SK-N-SH (cell line): ENCODE measurements at regions not wholly inside any gene's neighbourhood (a gene's known extent, or its start where the extent isn't known, plus 50 kb on each side); places are given as distances from the start of the nearest gene placed in this dataset.

Experiments used
- CTCF ChIA-PET: fragments of 300-600, 350-600 bp; formaldehyde crosslinking; extraction: SDS; loops from one replicate; lab custom pipeline; 2021; lab: Yijun Ruan, JAX
- POLR2A ChIA-PET: fragments of 350-600 bp; sonication (Branson Sonifier 250); formaldehyde crosslinking; extraction: SDS; loops from one replicate; lab custom pipeline; 2020; ENCODE audit warnings: antibody characterized with exemption, inconsistent platforms; lab: Yijun Ruan, JAX
- DNase-seq: peaks from one replicate; pipeline ENCODE4 v3.0.0; 2012
- H2AFZ ChIP-seq: fragments of 200-600 bp; sonication (generic); 2 replicates; pipeline ENCODE4 v1.8.1; 2016; ENCODE audit warnings: antibody characterized with exemption, mild to moderate bottlenecking, low read depth
- H3F3A ChIP-seq: fragments of 200-600 bp; sonication (generic); replicated peaks from 2 replicates; pipeline ENCODE3; 2016; ENCODE audit warnings: antibody characterized with exemption, mild to moderate bottlenecking; ENCODE audit not compliant: insufficient read depth
- H3K27ac ChIP-seq, 2 experiments: fragments of 200-500 bp in 1 of 2; fragments of 200-600 bp in 1 of 2; sonication (Bioruptor generic) in 1 of 2; sonication (generic), shearing (Covaris generic) in 1 of 2; 2 replicates each; pipeline versions ENCODE4 v1.5.1 to v1.6.1; 2014 to 2016; ENCODE audit warnings: low read depth in 2 of 2, inconsistent platforms in 1 of 2, low read length in 1 of 2, mild to moderate bottlenecking in 1 of 2, mixed read lengths in 1 of 2
- H3K27me3 ChIP-seq: fragments of 200-600 bp; sonication (generic), shearing (Covaris generic); 2 replicates; pipeline ENCODE4 v1.6.1; 2016; ENCODE audit warnings: mixed run types; ENCODE audit not compliant: insufficient read depth
- H3K36me3 ChIP-seq, 2 experiments: fragments of 200-500 bp in 1 of 2; fragments of 200-600 bp in 1 of 2; sonication (Bioruptor generic) in 1 of 2; sonication (generic) in 1 of 2; replicated peaks in 1 of 2; 2 replicates each; pipeline versions ENCODE3 to v1.5.1; 2014 to 2016; ENCODE audit warnings: low read length in 1 of 2, mild to moderate bottlenecking in 1 of 2; ENCODE audit not compliant: insufficient read depth in 2 of 2, control insufficient read depth in 1 of 2
- H3K4me1 ChIP-seq, 2 experiments: fragments of 200-500 bp in 1 of 2; fragments of 200-600 bp in 1 of 2; sonication (Bioruptor generic) in 1 of 2; sonication (generic), shearing (Covaris generic) in 1 of 2; 2 replicates each; pipeline versions ENCODE4 v1.5.1 to v1.6.1; 2014 to 2016; ENCODE audit warnings: low read depth in 1 of 2, low read length in 1 of 2, mixed run types in 1 of 2; ENCODE audit not compliant: insufficient read depth in 2 of 2, control insufficient read depth in 1 of 2
- H3K4me2 ChIP-seq: fragments of 200-600 bp; sonication (generic), shearing (Covaris generic); 2 replicates; pipeline ENCODE4 v1.6.1; 2017; ENCODE audit warnings: mixed run types
- H3K4me3 ChIP-seq, 2 experiments: fragments of 200-500 bp in 1 of 2; fragments of 200-600 bp in 1 of 2; sonication (Bioruptor generic) in 1 of 2; sonication (generic), shearing (Covaris generic) in 1 of 2; 2 replicates each; pipeline versions ENCODE4 v1.5.1 to v1.8.1; 2014 to 2016; ENCODE audit warnings: low read depth in 2 of 2, inconsistent platforms in 1 of 2, low read length in 1 of 2, mild to moderate bottlenecking in 1 of 2, mixed read lengths in 1 of 2, moderate library complexity in 1 of 2
- H3K79me2 ChIP-seq: fragments of 200-600 bp; sonication (generic); 2 replicates; pipeline ENCODE4 v1.8.1; 2017; ENCODE audit warnings: mild to moderate bottlenecking; ENCODE audit not compliant: insufficient read depth
- H3K9ac ChIP-seq: fragments of 200-600 bp; sonication (generic); 2 replicates; pipeline ENCODE4 v1.6.1; 2017; ENCODE audit warnings: mixed run types
- H3K9me2 ChIP-seq: fragments of 200-600 bp; sonication (generic); 2 replicates; pipeline ENCODE4 v1.6.1; 2017; ENCODE audit warnings: mixed run types
- H3K9me3 ChIP-seq: fragments of 200-600 bp; sonication (generic); 2 replicates; pipeline ENCODE4 v1.6.1; 2017; ENCODE audit warnings: mixed run types, mild to moderate bottlenecking, moderate library complexity
- H4K20me1 ChIP-seq: fragments of 200-600 bp; sonication (generic); 2 replicates; pipeline ENCODE4 v1.6.1; 2017; ENCODE audit warnings: mild to moderate bottlenecking, mixed run types; ENCODE audit not compliant: insufficient read depth
- ELF1 ChIP-seq: IDR thresholded peaks from 2 replicates; pipeline ENCODE4 v1.4.0; 2012
- EZH2phosphoT487 ChIP-seq: fragments of 200-600 bp; sonication (generic); IDR thresholded peaks from 2 replicates; pipeline ENCODE4 v1.6.1; 2017; ENCODE audit warnings: low read depth, mixed run types, mild to moderate bottlenecking, antibody characterized with exemption, moderate library complexity, borderline replicate concordance
- FOXM1 ChIP-seq: IDR thresholded peaks from 2 replicates; pipeline ENCODE4 v1.4.0; 2012; ENCODE audit warnings: low read depth, mild to moderate bottlenecking
- GATA2 ChIP-seq: sonication (generic); formaldehyde crosslinking; IDR thresholded peaks from 2 replicates; pipeline ENCODE4 v1.5.0; 2020; ENCODE audit warnings: mild to moderate bottlenecking, missing genetic modification reagents
- JUND ChIP-seq: IDR thresholded peaks from 2 replicates; pipeline ENCODE4 v1.4.0; 2012
- POLR2AphosphoS5 ChIP-seq: IDR thresholded peaks from 2 replicates; pipeline ENCODE4 v1.6.1; 2012; ENCODE audit warnings: low read depth, low read length
- RAD21 ChIP-seq: IDR thresholded peaks from 2 replicates; pipeline ENCODE4 v1.6.1; 2012; ENCODE audit warnings: mild to moderate bottlenecking, low read length
- RFX5 ChIP-seq: IDR thresholded peaks from 2 replicates; pipeline ENCODE4 v1.6.1; 2012; ENCODE audit warnings: mild to moderate bottlenecking, improper control_type of control experiment, low read length
- RXRA ChIP-seq: IDR thresholded peaks from 2 replicates; pipeline ENCODE4 v1.4.0; 2012; ENCODE audit warnings: low read depth, mild to moderate bottlenecking, borderline replicate concordance
- TCF12 ChIP-seq: IDR thresholded peaks from 2 replicates; pipeline ENCODE4 v1.4.0; 2012
- WGBS: methylation state at CpG from one replicate; pipeline ENCODE4 v1.1.6; 2017; ENCODE audit warnings: low lambda C conversion rate; 5-methylcytosine and 5-hydroxymethylcytosine counted together
- TF ChIP-seq, protein P1 (sequence below): fragments of 150-350 bp; IDR thresholded peaks from 2 replicates; pipeline ENCODE4 v1.6.1; 2017; ENCODE audit warnings: antibody characterized with exemption, low read length, low read depth, borderline replicate concordance
- TF ChIP-seq, protein P2 (sequence below): IDR thresholded peaks from 2 replicates; pipeline ENCODE4 v1.6.1; 2012; ENCODE audit warnings: mild to moderate bottlenecking, low read depth, low read length, moderate library complexity

DNA sequence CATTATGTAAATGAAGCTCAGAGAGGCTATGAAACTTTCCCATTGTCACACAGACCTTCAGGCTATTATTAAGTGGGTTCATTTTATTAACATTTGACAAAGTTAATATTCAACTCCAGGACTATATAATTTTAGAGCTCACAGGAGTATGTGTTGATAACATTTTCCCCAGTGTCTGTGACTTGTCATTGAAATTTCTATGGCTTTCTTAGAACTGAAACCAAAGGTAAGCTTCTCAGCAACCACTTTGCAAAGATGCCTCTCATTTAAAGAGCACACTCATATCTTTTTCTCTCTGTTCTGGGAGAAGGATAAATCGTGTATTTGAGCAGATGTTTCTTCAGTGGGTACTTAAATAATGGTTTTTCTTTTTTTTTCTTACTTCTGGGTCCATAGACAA lies 61.8 kb upstream of the LHCGR start:
- POLR2A ChIA-PET: no interaction called here

DNA sequence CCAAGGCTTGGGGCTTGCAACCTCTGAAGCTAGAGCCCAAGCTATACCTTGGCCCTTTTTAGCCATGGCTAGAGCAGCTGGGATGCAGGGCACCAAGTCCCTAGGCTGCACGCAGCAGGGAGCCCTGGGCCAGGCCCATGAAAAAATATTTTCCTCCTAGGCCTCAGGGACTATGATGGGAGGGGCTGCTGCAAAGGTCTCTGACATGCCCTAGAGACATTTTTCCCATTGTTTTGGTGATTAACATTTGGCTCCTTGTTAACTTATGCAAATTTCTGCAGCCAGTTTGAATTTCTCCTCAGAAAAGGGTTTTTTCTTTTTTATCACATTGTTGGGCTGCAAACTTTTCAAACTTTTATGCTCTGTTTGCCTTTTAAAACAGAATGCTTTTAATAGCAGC lies 56.9 kb upstream of the LHCGR start:
- 17% methylated on average over 1 of the region's 1 CpG for WGBS
- H3K4me1 ChIP-seq: no peaks in the 10 kb centered on the region
- POLR2A ChIA-PET: no interaction called here

More for the DNA sequence above, 61.8 kb upstream of the LHCGR start:
- no peaks in the 10 kb centered on the region for H3K4me1 ChIP-seq
- no peaks in the 10 kb centered on the region for H3K36me3 ChIP-seq
- H3K9ac ChIP-seq: no peak overlapping the region
- DNase-seq: no peak
- H3K79me2 ChIP-seq: no peaks in the 10 kb centered on the region
- no peaks in the 10 kb centered on the region for H3K9me3 ChIP-seq
- TF ChIP-seq RFX5: no peak
- TF ChIP-seq RXRA: no peak
- TF ChIP-seq FOXM1: no peak
- 0% methylated on average over 1 of the region's 1 CpG for whole genome bisulfite sequencing
- H3F3A ChIP-seq: no peaks in the 10 kb centered on the region
- no peaks in the 10 kb centered on the region for H3K9me2 ChIP-seq
- H3K27me3 ChIP-seq: no peaks in the 10 kb centered on the region
- H3K4me2 ChIP-seq: no peak overlapping the region
- H3K4me3 ChIP-seq: no peak overlapping the region
- no peak overlapping the region for H3K27ac ChIP-seq
- no peaks in the 10 kb centered on the region for H4K20me1 ChIP-seq
- CTCF ChIA-PET: interaction anchor here (0.8 kb wide), 1 partner anchor 14 kb away, joined by 3 read pairs; no protein-coding TSS in a partner anchor
- H2AFZ ChIP-seq: no peak overlapping the region

More for the DNA sequence above, 56.9 kb upstream of the LHCGR start:
- Histone ChIP-seq H3K9me2 (no peaks in the 10 kb centered on the region), H3K36me3 (no peaks in the 10 kb centered on the region), H3K79me2 (no peaks in the 10 kb centered on the region), H4K20me1 (no peaks in the 10 kb centered on the region), H3K27me3 (no peaks in the 10 kb centered on the region), H3K9me3 (no peaks in the 10 kb centered on the region), H3F3A (no peaks in the 10 kb centered on the region), H3K27ac (no peak overlapping the region), H3K4me3 (no peak overlapping the region), H3K9ac (no peak overlapping the region), H2AFZ (no peak overlapping the region), H3K4me2 (no peak overlapping the region)
- TF ChIP-seq RFX5 (no peak), TCF12 (no peak), POLR2AphosphoS5 (no peak), RAD21 (no peak), EZH2phosphoT487 (no peak), ELF1 (no peak), GATA2 (no peak), JUND (no peak)
- TF ChIP-seq, protein P1, sequence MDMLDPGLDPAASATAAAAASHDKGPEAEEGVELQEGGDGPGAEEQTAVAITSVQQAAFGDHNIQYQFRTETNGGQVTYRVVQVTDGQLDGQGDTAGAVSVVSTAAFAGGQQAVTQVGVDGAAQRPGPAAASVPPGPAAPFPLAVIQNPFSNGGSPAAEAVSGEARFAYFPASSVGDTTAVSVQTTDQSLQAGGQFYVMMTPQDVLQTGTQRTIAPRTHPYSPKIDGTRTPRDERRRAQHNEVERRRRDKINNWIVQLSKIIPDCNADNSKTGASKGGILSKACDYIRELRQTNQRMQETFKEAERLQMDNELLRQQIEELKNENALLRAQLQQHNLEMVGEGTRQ: no peak
- TF ChIP-seq, protein P2, sequence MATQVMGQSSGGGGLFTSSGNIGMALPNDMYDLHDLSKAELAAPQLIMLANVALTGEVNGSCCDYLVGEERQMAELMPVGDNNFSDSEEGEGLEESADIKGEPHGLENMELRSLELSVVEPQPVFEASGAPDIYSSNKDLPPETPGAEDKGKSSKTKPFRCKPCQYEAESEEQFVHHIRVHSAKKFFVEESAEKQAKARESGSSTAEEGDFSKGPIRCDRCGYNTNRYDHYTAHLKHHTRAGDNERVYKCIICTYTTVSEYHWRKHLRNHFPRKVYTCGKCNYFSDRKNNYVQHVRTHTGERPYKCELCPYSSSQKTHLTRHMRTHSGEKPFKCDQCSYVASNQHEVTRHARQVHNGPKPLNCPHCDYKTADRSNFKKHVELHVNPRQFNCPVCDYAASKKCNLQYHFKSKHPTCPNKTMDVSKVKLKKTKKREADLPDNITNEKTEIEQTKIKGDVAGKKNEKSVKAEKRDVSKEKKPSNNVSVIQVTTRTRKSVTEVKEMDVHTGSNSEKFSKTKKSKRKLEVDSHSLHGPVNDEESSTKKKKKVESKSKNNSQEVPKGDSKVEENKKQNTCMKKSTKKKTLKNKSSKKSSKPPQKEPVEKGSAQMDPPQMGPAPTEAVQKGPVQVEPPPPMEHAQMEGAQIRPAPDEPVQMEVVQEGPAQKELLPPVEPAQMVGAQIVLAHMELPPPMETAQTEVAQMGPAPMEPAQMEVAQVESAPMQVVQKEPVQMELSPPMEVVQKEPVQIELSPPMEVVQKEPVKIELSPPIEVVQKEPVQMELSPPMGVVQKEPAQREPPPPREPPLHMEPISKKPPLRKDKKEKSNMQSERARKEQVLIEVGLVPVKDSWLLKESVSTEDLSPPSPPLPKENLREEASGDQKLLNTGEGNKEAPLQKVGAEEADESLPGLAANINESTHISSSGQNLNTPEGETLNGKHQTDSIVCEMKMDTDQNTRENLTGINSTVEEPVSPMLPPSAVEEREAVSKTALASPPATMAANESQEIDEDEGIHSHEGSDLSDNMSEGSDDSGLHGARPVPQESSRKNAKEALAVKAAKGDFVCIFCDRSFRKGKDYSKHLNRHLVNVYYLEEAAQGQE: no peak
- DNase-seq: no peak
- CTCF ChIA-PET: no interaction called here
